ENCODE measurements at regions not wholly inside any gene's neighbourhood (a gene's known extent, or its start where the extent isn't known, plus 50 kb on each side); places are given as distances from the start of the nearest gene placed in this dataset.

GRCh38 chr6:113476937-113477839, 380.0 kb upstream of the MARCKS start:
- ChIA-PET POLR2A (no interaction called here), CTCF (interaction anchor here (0.7 to 0.8 kb wide), 2 partner anchors 10 to 12 kb away, joined by 3 read pairs; no protein-coding TSS in a partner anchor)

DNA sequence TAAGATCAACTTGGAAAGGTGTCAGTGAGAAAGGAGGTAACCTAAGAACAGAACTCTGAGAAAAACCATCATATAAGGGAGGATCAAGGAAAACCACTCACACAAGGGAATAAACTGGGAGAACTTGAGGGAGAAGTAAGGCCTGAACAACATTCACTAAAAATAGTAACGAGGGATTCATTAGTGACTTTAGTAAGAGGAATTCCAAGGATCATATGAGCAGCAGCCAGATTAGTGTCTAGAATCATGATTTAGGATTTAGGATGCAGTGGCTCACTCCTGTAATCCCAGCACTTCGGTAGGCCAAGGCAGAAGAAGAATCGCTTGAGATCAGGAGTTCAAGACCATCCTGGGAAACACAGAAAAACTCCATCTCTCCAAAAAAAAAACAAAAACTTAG, 376.5 kb upstream of the MARCKS start:
- DNase-seq (ENCODE audit: low read depth): no peak
- ChIA-PET CTCF (interaction anchor here (1.4 to 1.7 kb wide), 3 partner anchors 8 to 14 kb away, joined by 3 to 4 read pairs (median 3); no protein-coding TSS in a partner anchor), POLR2A (no interaction called here)
- Histone ChIP-seq H3K27me3 (ENCODE audit: control insufficient read depth, insufficient read depth, low read length) (no peaks in the 10 kb centered on the region), H3K36me3 (ENCODE audit: control insufficient read depth, insufficient read depth, low read length) (no peaks in the 10 kb centered on the region), H3K4me3 (ENCODE audit: low read depth, low read length) (no peak overlapping the region)
- no peak for TF ChIP-seq CTCF (IDR thresholded peaks at IDR 0.05; ENCODE audit: insufficient read depth, low read depth, low read length)

More at GRCh38 chr6:113476937-113477839, 380.0 kb upstream of the MARCKS start:
- Histone ChIP-seq H3K27me3 (ENCODE audit: control insufficient read depth, insufficient read depth, low read length) (no peaks in the 10 kb centered on the region), H3K4me3 (ENCODE audit: low read depth, low read length) (no peak overlapping the region), H3K36me3 (ENCODE audit: control insufficient read depth, insufficient read depth, low read length) (no peaks in the 10 kb centered on the region)
- DNase-seq (ENCODE audit: low read depth): no peak
- no peak for TF ChIP-seq CTCF (IDR thresholded peaks at IDR 0.05; ENCODE audit: insufficient read depth, low read depth, low read length)

DNA sequence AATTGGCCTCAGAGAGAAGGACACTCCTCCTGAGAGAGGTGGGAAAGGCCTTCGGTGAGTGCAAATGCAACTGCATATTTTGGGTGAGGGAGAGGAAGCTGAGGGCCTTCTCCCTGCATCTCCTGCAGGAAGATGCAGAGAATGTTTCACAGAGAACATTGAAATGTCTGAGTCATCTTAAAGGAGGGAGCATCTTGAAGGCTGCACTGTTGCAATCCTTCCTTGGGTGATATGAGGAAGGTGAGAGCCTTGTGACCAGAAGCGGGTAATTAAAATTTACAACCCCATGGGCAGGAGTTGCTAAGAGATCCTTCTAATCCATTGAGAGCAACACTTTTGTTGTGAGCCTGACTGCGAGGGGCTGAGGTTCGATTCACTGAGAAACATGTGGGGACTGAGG, 375.7 kb upstream of the MARCKS start:
- POLR2A ChIA-PET: no interaction called here
- H3K27me3 ChIP-seq (ENCODE audit: control insufficient read depth, insufficient read depth, low read length): no peaks in the 10 kb centered on the region
- no peak overlapping the region for H3K4me3 ChIP-seq (ENCODE audit: low read depth, low read length)
- no peak for DNase-seq (ENCODE audit: low read depth)
- no peaks in the 10 kb centered on the region for H3K36me3 ChIP-seq (ENCODE audit: control insufficient read depth, insufficient read depth, low read length)
- CTCF ChIA-PET: interaction anchor here (1.5 kb wide), 1 partner anchor 13 kb away, joined by 3 read pairs; no protein-coding TSS in a partner anchor
- TF ChIP-seq CTCF (IDR thresholded peaks at IDR 0.05; ENCODE audit: insufficient read depth, low read depth, low read length): no peak

GRCh38 chr6:113481910-113482309, 375.2 kb upstream of the MARCKS start:
- Histone ChIP-seq H3K36me3 (ENCODE audit: control insufficient read depth, insufficient read depth, low read length) (no peaks in the 10 kb centered on the region), H3K4me3 (ENCODE audit: low read depth, low read length) (no peak overlapping the region), H3K27me3 (ENCODE audit: control insufficient read depth, insufficient read depth, low read length) (no peaks in the 10 kb centered on the region)
- TF ChIP-seq CTCF (IDR thresholded peaks at IDR 0.05; ENCODE audit: insufficient read depth, low read depth, low read length): no peak
- CTCF ChIA-PET: no interaction called here
- POLR2A ChIA-PET: no interaction called here
- DNase-seq (ENCODE audit: low read depth): no peak

GRCh38 chr6:113482771-113483170, 374.4 kb upstream of the MARCKS start:
- ChIA-PET CTCF (no interaction called here), POLR2A (no interaction called here)
- DNase-seq (ENCODE audit: low read depth): no peak
- Histone ChIP-seq H3K36me3 (ENCODE audit: control insufficient read depth, insufficient read depth, low read length) (no peaks in the 10 kb centered on the region), H3K4me3 (ENCODE audit: low read depth, low read length) (no peak overlapping the region), H3K27me3 (ENCODE audit: control insufficient read depth, insufficient read depth, low read length) (no peaks in the 10 kb centered on the region)
- TF ChIP-seq CTCF (IDR thresholded peaks at IDR 0.05; ENCODE audit: insufficient read depth, low read depth, low read length): no peak

Data from BJ (cell line).